HCT116 (cell line): ENCODE measurements at regions not wholly inside any gene's neighbourhood (a gene's known extent, or its start where the extent isn't known, plus 50 kb on each side); places are given as distances from the start of the nearest gene placed in this dataset.

Experiments
- CTCF ChIP-seq, 3 experiments: fragments of 200-600 bp in 1 of 3; sonication (generic) in 1 of 3; IDR thresholded peaks in 2 of 3; conservative IDR thresholded peaks in 1 of 3; 2 replicates each; pipeline ENCODE4 v1.5.1; 2012 to 2017; ENCODE audit warnings: low read depth in 2 of 3, low read length in 2 of 3, antibody characterized with exemption in 1 of 3, borderline replicate concordance in 1 of 3, control low read depth in 1 of 3, mild to moderate bottlenecking in 1 of 3, mixed read lengths in 1 of 3, mixed run types in 1 of 3, moderate library complexity in 1 of 3; ENCODE audit not compliant: insufficient read depth in 1 of 3
- EZH2 ChIP-seq: fragments of 200-600 bp; sonication (generic); IDR thresholded peaks from 2 replicates; pipeline ENCODE4 v1.6.1; 2017; ENCODE audit warnings: antibody characterized with exemption, mixed run types
- EZH2phosphoT487 ChIP-seq: fragments of 200-600 bp; IDR thresholded peaks from 2 replicates; pipeline ENCODE4 v1.6.1; 2018; ENCODE audit warnings: antibody characterized with exemption, borderline replicate concordance
- FOSL1 ChIP-seq: IDR thresholded peaks from 2 replicates; pipeline ENCODE4 v1.6.1; 2012; ENCODE audit warnings: low read depth
- MAX ChIP-seq: IDR thresholded peaks from 2 replicates; pipeline ENCODE4 v1.6.1; 2012
- POLR2A ChIP-seq: IDR thresholded peaks from 2 replicates; pipeline ENCODE4 v1.7.0; 2011; ENCODE audit warnings: borderline replicate concordance; ENCODE audit not compliant: insufficient read depth, insufficient read length; ENCODE audit errors: extremely low read depth
- POLR2AphosphoS5 ChIP-seq: IDR thresholded peaks from 2 replicates; pipeline ENCODE4 v1.6.1; 2011; ENCODE audit warnings: mild to moderate bottlenecking, low read depth, low read length, moderate library complexity
- RAD21 ChIP-seq: IDR thresholded peaks from 2 replicates; pipeline ENCODE4 v1.6.1; 2012; ENCODE audit warnings: low read depth, mild to moderate bottlenecking
- REST ChIP-seq: IDR thresholded peaks from 2 replicates; pipeline ENCODE4 v1.6.1; 2012; ENCODE audit warnings: low read depth
- SRF ChIP-seq: IDR thresholded peaks from 2 replicates; pipeline ENCODE4 v1.6.1; 2012; ENCODE audit warnings: low read depth
- YY1 ChIP-seq: IDR thresholded peaks from 2 replicates; pipeline ENCODE4 v1.6.1; 2011; ENCODE audit warnings: low read length, low read depth, moderate library complexity, mild to moderate bottlenecking; ENCODE audit not compliant: insufficient replicate concordance; ENCODE audit errors: extremely low read depth
- ZBTB33 ChIP-seq: IDR thresholded peaks from 2 replicates; pipeline ENCODE4 v1.6.1; 2011; ENCODE audit warnings: mild to moderate bottlenecking, low read length, moderate library complexity; ENCODE audit not compliant: insufficient replicate concordance; ENCODE audit errors: extremely low read depth
- ZFX ChIP-seq: fragments of 450-650 bp; IDR thresholded peaks from 2 replicates; pipeline ENCODE4 v1.6.1; 2017

GRCh38 chr3:127044996-127045395, 62.1 kb downstream of the PLXNA1 start:
- TF ChIP-seq CTCF (IDR thresholded peaks at IDR 0.05 in 2 of 3, conservative IDR thresholded peaks at IDR 0.05 in 1 of 3; ENCODE audit: borderline replicate concordance in 1 of 3, insufficient read depth in 1 of 3, low read depth in 2 of 3, low read length in 2 of 3) (no peak), EZH2 (no peak), POLR2A (no peak), MAX (no peak), EZH2phosphoT487 (no peak), ZBTB33 (no peak), YY1 (no peak), POLR2AphosphoS5 (no peak), REST (no peak), ZFX (no peak), RAD21 (no peak), FOSL1 (no peak), SRF (no peak)
